ENCODE measurements at regions not wholly inside any gene's neighbourhood (a gene's known extent, or its start where the extent isn't known, plus 50 kb on each side); places are given as distances from the start of the nearest gene placed in this dataset.

GRCh38 chr16:54707813-54708212 is 222.9 kb upstream of the IRX5 start:
- no peak overlapping the region for H3K14ac ChIP-seq (ENCODE audit: low read length)
- H3K4me2 ChIP-seq (ENCODE audit: low read length) = no peak overlapping the region
- H3K4me1 ChIP-seq (ENCODE audit: control insufficient read depth in 1 of 2, insufficient read depth in 2 of 2, low read length in 2 of 2) = no peaks in the 10 kb centered on the region
- no peak overlapping the region for H3K4me3 ChIP-seq (ENCODE audit: low read depth, low read length)
- no peak overlapping the region for H2AFZ ChIP-seq (ENCODE audit: insufficient read depth, low read length, poor library complexity)
- H2BK5ac ChIP-seq (ENCODE audit: low read depth, low read length, poor library complexity) = no peak overlapping the region
- no peaks in the 10 kb centered on the region for H3K79me2 ChIP-seq (ENCODE audit: control insufficient read depth, insufficient read depth, low read length, poor library complexity)
- H3K9me3 ChIP-seq (ENCODE audit: insufficient read depth, low read depth, low read length) = no peaks in the 10 kb centered on the region
- no peak overlapping the region for H2BK120ac ChIP-seq (ENCODE audit: insufficient read depth, low read length, poor library complexity)
- no peak overlapping the region for H4K8ac ChIP-seq (ENCODE audit: low read depth, low read length)
- H2BK12ac ChIP-seq (ENCODE audit: low read length) = no peak overlapping the region
- H4K12ac ChIP-seq (ENCODE audit: low read depth, low read length) = no peak overlapping the region
- H3K18ac ChIP-seq (ENCODE audit: low read length) = no peak overlapping the region
- no peak overlapping the region for H3K9ac ChIP-seq (ENCODE audit: low read length)
- DNase-seq = no peak
- WGBS (ENCODE audit: extremely low coverage, insufficient coverage, insufficient read length) = no CpG with 5 or more reads among the region's 2 CpGs
- H3K79me1 ChIP-seq (ENCODE audit: low read length) = no peaks in the 10 kb centered on the region
- no peak overlapping the region for H3K27ac ChIP-seq (ENCODE audit: low read depth, low read length)
- H2AK5ac ChIP-seq (ENCODE audit: low read length) = no peak overlapping the region
- no peak overlapping the region for H3K4ac ChIP-seq (ENCODE audit: low read depth, low read length)
- H3K23ac ChIP-seq (ENCODE audit: low read length) = no peak overlapping the region
- no peak overlapping the region for H4K91ac ChIP-seq (ENCODE audit: low read depth, low read length)
- H3K36me3 ChIP-seq (ENCODE audit: control insufficient read depth in 1 of 2, insufficient read depth in 2 of 2, low read length in 2 of 2) = no peaks in the 10 kb centered on the region
- H3K27me3 ChIP-seq (ENCODE audit: insufficient read depth, low read length) = no peaks in the 10 kb centered on the region

GRCh38 chr16:54706406-54706805 is 224.3 kb upstream of the IRX5 start:
- no peak overlapping the region for H4K91ac ChIP-seq (ENCODE audit: low read depth, low read length)
- no peak overlapping the region for H4K12ac ChIP-seq (ENCODE audit: low read depth, low read length)
- DNase-seq = no peak
- no peak overlapping the region for H3K23ac ChIP-seq (ENCODE audit: low read length)
- no peaks in the 10 kb centered on the region for H3K36me3 ChIP-seq (ENCODE audit: control insufficient read depth in 1 of 2, insufficient read depth in 2 of 2, low read length in 2 of 2)
- H4K8ac ChIP-seq (ENCODE audit: low read depth, low read length) = no peak overlapping the region
- no peak overlapping the region for H3K9ac ChIP-seq (ENCODE audit: low read length)
- H2AK5ac ChIP-seq (ENCODE audit: low read length) = no peak overlapping the region
- no peak overlapping the region for H2AFZ ChIP-seq (ENCODE audit: insufficient read depth, low read length, poor library complexity)
- H3K4ac ChIP-seq (ENCODE audit: low read depth, low read length) = no peak overlapping the region
- no peaks in the 10 kb centered on the region for H3K79me1 ChIP-seq (ENCODE audit: low read length)
- H2BK12ac ChIP-seq (ENCODE audit: low read length) = no peak overlapping the region
- H3K27ac ChIP-seq (ENCODE audit: low read depth, low read length) = no peak overlapping the region
- no CpG with 5 or more reads among the region's 2 CpGs for WGBS (ENCODE audit: extremely low coverage, insufficient coverage, insufficient read length)
- no peak overlapping the region for H2BK120ac ChIP-seq (ENCODE audit: insufficient read depth, low read length, poor library complexity)
- no peak overlapping the region for H2BK5ac ChIP-seq (ENCODE audit: low read depth, low read length, poor library complexity)
- H3K9me3 ChIP-seq (ENCODE audit: insufficient read depth, low read depth, low read length) = no peaks in the 10 kb centered on the region
- H3K4me2 ChIP-seq (ENCODE audit: low read length) = no peak overlapping the region
- H3K4me3 ChIP-seq (ENCODE audit: low read depth, low read length) = no peak overlapping the region
- H3K27me3 ChIP-seq (ENCODE audit: insufficient read depth, low read length) = no peaks in the 10 kb centered on the region
- no peak overlapping the region for H3K18ac ChIP-seq (ENCODE audit: low read length)
- H3K79me2 ChIP-seq (ENCODE audit: control insufficient read depth, insufficient read depth, low read length, poor library complexity) = no peaks in the 10 kb centered on the region
- H3K14ac ChIP-seq (ENCODE audit: low read length) = no peak overlapping the region
- no peaks in the 10 kb centered on the region for H3K4me1 ChIP-seq (ENCODE audit: control insufficient read depth in 1 of 2, insufficient read depth in 2 of 2, low read length in 2 of 2)

DNA sequence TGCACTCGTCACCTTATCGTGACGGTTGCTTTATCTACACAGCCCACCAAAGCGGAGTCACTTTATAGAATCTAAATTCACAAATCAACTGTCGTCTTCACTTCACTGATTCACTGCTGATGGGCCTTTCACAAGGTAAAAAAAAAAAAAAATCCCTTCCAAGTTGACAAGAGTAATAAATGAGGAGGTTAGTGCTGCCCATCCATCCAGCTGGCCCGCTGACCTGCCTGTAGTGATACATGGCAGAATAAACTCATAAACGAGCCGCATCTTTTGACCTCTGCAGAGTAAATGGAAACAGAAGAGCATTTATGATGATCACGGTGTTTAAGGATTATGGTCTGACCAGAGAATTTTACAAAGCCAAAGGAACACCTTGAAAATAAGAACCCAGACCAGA is 227.3 kb upstream of the IRX5 start:
- no peak overlapping the region for H3K18ac ChIP-seq (ENCODE audit: low read length)
- H3K79me1 ChIP-seq (ENCODE audit: low read length) = no peaks in the 10 kb centered on the region
- H3K4ac ChIP-seq (ENCODE audit: low read depth, low read length) = no peak overlapping the region
- no peak overlapping the region for H3K23ac ChIP-seq (ENCODE audit: low read length)
- H3K4me2 ChIP-seq (ENCODE audit: low read length) = no peak overlapping the region
- H2BK120ac ChIP-seq (ENCODE audit: insufficient read depth, low read length, poor library complexity) = no peak overlapping the region
- H3K79me2 ChIP-seq (ENCODE audit: control insufficient read depth, insufficient read depth, low read length, poor library complexity) = no peaks in the 10 kb centered on the region
- no CpG with 5 or more reads among the region's 9 CpGs for WGBS (ENCODE audit: extremely low coverage, insufficient coverage, insufficient read length)
- no peaks in the 10 kb centered on the region for H3K9me3 ChIP-seq (ENCODE audit: insufficient read depth, low read depth, low read length)
- no peak overlapping the region for H2AFZ ChIP-seq (ENCODE audit: insufficient read depth, low read length, poor library complexity)
- no peak overlapping the region for H2BK12ac ChIP-seq (ENCODE audit: low read length)
- H4K91ac ChIP-seq (ENCODE audit: low read depth, low read length) = no peak overlapping the region
- no peaks in the 10 kb centered on the region for H3K4me1 ChIP-seq (ENCODE audit: control insufficient read depth in 1 of 2, insufficient read depth in 2 of 2, low read length in 2 of 2)
- H3K27ac ChIP-seq (ENCODE audit: low read depth, low read length) = no peak overlapping the region
- no peak overlapping the region for H2AK5ac ChIP-seq (ENCODE audit: low read length)
- no peaks in the 10 kb centered on the region for H3K36me3 ChIP-seq (ENCODE audit: control insufficient read depth in 1 of 2, insufficient read depth in 2 of 2, low read length in 2 of 2)
- no peak overlapping the region for H2BK5ac ChIP-seq (ENCODE audit: low read depth, low read length, poor library complexity)
- no peak overlapping the region for H3K14ac ChIP-seq (ENCODE audit: low read length)
- no peak overlapping the region for H3K4me3 ChIP-seq (ENCODE audit: low read depth, low read length)
- no peak for DNase-seq
- no peak overlapping the region for H3K9ac ChIP-seq (ENCODE audit: low read length)
- H4K8ac ChIP-seq (ENCODE audit: low read depth, low read length) = no peak overlapping the region
- no peak overlapping the region for H4K12ac ChIP-seq (ENCODE audit: low read depth, low read length)
- H3K27me3 ChIP-seq (ENCODE audit: insufficient read depth, low read length) = no peaks in the 10 kb centered on the region

- no peaks in the 10 kb centered on the region for H3K79me2 ChIP-seq (ENCODE audit: control insufficient read depth, insufficient read depth, low read length, poor library complexity)
- H3K79me1 ChIP-seq (ENCODE audit: low read length) = no peaks in the 10 kb centered on the region
- H4K91ac ChIP-seq (ENCODE audit: low read depth, low read length) = no peak overlapping the region
- no peak overlapping the region for H3K9ac ChIP-seq (ENCODE audit: low read length)
- no peak overlapping the region for H2AFZ ChIP-seq (ENCODE audit: insufficient read depth, low read length, poor library complexity)
- H3K14ac ChIP-seq (ENCODE audit: low read length) = no peak overlapping the region
- no peaks in the 10 kb centered on the region for H3K9me3 ChIP-seq (ENCODE audit: insufficient read depth, low read depth, low read length)
- no peak overlapping the region for H2BK5ac ChIP-seq (ENCODE audit: low read depth, low read length, poor library complexity)
- no peak overlapping the region for H2BK12ac ChIP-seq (ENCODE audit: low read length)
- no peaks in the 10 kb centered on the region for H3K27me3 ChIP-seq (ENCODE audit: insufficient read depth, low read length)
- H3K27ac ChIP-seq (ENCODE audit: low read depth, low read length) = no peak overlapping the region
- H3K4me3 ChIP-seq (ENCODE audit: low read depth, low read length) = no peak overlapping the region
- H3K18ac ChIP-seq (ENCODE audit: low read length) = no peak overlapping the region
- H3K4me1 ChIP-seq (ENCODE audit: control insufficient read depth in 1 of 2, insufficient read depth in 2 of 2, low read length in 2 of 2) = no peaks in the 10 kb centered on the region
- H3K36me3 ChIP-seq (ENCODE audit: control insufficient read depth in 1 of 2, insufficient read depth in 2 of 2, low read length in 2 of 2) = no peaks in the 10 kb centered on the region
- no peak for DNase-seq
- H4K12ac ChIP-seq (ENCODE audit: low read depth, low read length) = no peak overlapping the region
- WGBS (ENCODE audit: extremely low coverage, insufficient coverage, insufficient read length) = no CpG with 5 or more reads among the region's 6 CpGs
- no peak overlapping the region for H3K23ac ChIP-seq (ENCODE audit: low read length)
- H2AK5ac ChIP-seq (ENCODE audit: low read length) = no peak overlapping the region
- H3K4me2 ChIP-seq (ENCODE audit: low read length) = no peak overlapping the region
- no peak overlapping the region for H3K4ac ChIP-seq (ENCODE audit: low read depth, low read length)
- no peak overlapping the region for H4K8ac ChIP-seq (ENCODE audit: low read depth, low read length)
- H2BK120ac ChIP-seq (ENCODE audit: insufficient read depth, low read length, poor library complexity) = no peak overlapping the region
Measured at GRCh38 chr16:54699656-54700055, 231.0 kb upstream of the IRX5 start.

All from trophoblast cell (in vitro differentiated cells and primary cell).